H9 (cell line): ENCODE measurements at regions not wholly inside any gene's neighbourhood (a gene's known extent, or its start where the extent isn't known, plus 50 kb on each side); places are given as distances from the start of the nearest gene placed in this dataset.
"Not testable (repeated sequence)": the region's sequence is repeated elsewhere in the genome, so short reads cannot be mapped to it uniquely, and the experiment has no call there.

Source experiments
- DNase-seq: peaks from one replicate; pipeline ENCODE4 v3.0.0-alpha.2; 2017
- H2AFZ ChIP-seq: one replicate; pipeline ENCODE4 v1.6.1; 2013; ENCODE audit warnings: mild to moderate bottlenecking, low read length, control low read depth, moderate library complexity
- H2AK5ac ChIP-seq: 2 replicates; pipeline ENCODE4 v1.6.1; 2013; ENCODE audit warnings: low read length, control low read depth, mixed read lengths; ENCODE audit not compliant: insufficient read length
- H2BK120ac ChIP-seq: one replicate; pipeline ENCODE4 v1.6.1; 2013; ENCODE audit warnings: low read depth, mild to moderate bottlenecking, low read length, control low read depth, inconsistent platforms; ENCODE audit not compliant: poor library complexity, severe bottlenecking
- H2BK12ac ChIP-seq: 2 replicates; pipeline ENCODE4 v1.6.1; 2013; ENCODE audit warnings: low read length, control low read depth, mixed read lengths, low read depth; ENCODE audit not compliant: insufficient read length
- H2BK15ac ChIP-seq: 2 replicates; pipeline ENCODE4 v1.6.1; 2013; ENCODE audit warnings: low read depth, low read length, control low read depth
- H2BK20ac ChIP-seq: one replicate; pipeline ENCODE4 v1.6.1; 2013; ENCODE audit warnings: low read depth, mild to moderate bottlenecking, low read length, control low read depth, inconsistent platforms; ENCODE audit not compliant: poor library complexity, severe bottlenecking
- H2BK5ac ChIP-seq: 2 replicates; pipeline ENCODE4 v1.6.1; 2013; ENCODE audit warnings: low read length, control low read depth, mixed read lengths; ENCODE audit not compliant: insufficient read length
- H3K14ac ChIP-seq: 2 replicates; pipeline ENCODE4 v1.6.1; 2013; ENCODE audit warnings: low read length, control low read depth; ENCODE audit not compliant: insufficient read depth
- H3K18ac ChIP-seq: 2 replicates; pipeline ENCODE4 v1.6.1; 2013; ENCODE audit warnings: low read depth, mild to moderate bottlenecking, mixed read lengths, low read length, control low read depth; ENCODE audit not compliant: insufficient read length
- H3K23ac ChIP-seq: 2 replicates; pipeline ENCODE4 v1.6.1; 2013; ENCODE audit warnings: low read length, control low read depth, mixed read lengths, low read depth; ENCODE audit not compliant: insufficient read length
- H3K23me2 ChIP-seq: 2 replicates; pipeline ENCODE4 v1.6.1; 2013; ENCODE audit warnings: low read depth, mild to moderate bottlenecking, mixed read lengths, low read length, control low read depth; ENCODE audit not compliant: insufficient read length, poor library complexity, severe bottlenecking
- H3K27ac ChIP-seq: 2 replicates; pipeline ENCODE4 v1.5.1; 2013; ENCODE audit warnings: low read length, control low read depth, mixed read lengths, low read depth; ENCODE audit not compliant: insufficient read length
- H3K27me3 ChIP-seq: 2 replicates; pipeline ENCODE4 v1.6.1; 2013; ENCODE audit warnings: low read length, control low read depth, inconsistent platforms; ENCODE audit not compliant: insufficient read depth
- H3K4ac ChIP-seq: 2 replicates; pipeline ENCODE4 v1.6.1; 2013; ENCODE audit warnings: low read depth, mild to moderate bottlenecking, control low read depth, inconsistent platforms, low read length, moderate library complexity
- H3K4me1 ChIP-seq: 2 replicates; pipeline ENCODE4 v1.6.1; 2013; ENCODE audit warnings: low read length, control low read depth, inconsistent platforms; ENCODE audit not compliant: insufficient read depth
- H3K4me2 ChIP-seq: 2 replicates; pipeline ENCODE4 v1.6.1; 2013; ENCODE audit warnings: low read length, control low read depth, mixed read lengths; ENCODE audit not compliant: insufficient read length, insufficient read depth
- H3K56ac ChIP-seq: 2 replicates; pipeline ENCODE4 v1.6.1; 2013; ENCODE audit warnings: low read depth, mild to moderate bottlenecking, mixed read lengths, low read length, control low read depth; ENCODE audit not compliant: insufficient read length
- H3K79me1 ChIP-seq: 2 replicates; pipeline ENCODE4 v1.6.1; 2013; ENCODE audit warnings: low read depth, mild to moderate bottlenecking, moderate library complexity, low read length, control low read depth, inconsistent platforms; ENCODE audit not compliant: insufficient read depth, poor library complexity, severe bottlenecking
- H3K79me2 ChIP-seq: 2 replicates; pipeline ENCODE4 v1.6.1; 2013; ENCODE audit warnings: low read length, control low read depth, inconsistent platforms; ENCODE audit not compliant: insufficient read depth
- H3K9ac ChIP-seq: 2 replicates; pipeline ENCODE4 v1.6.1; 2013; ENCODE audit warnings: low read length, control low read depth, mixed read lengths; ENCODE audit not compliant: insufficient read length; ENCODE audit errors: extremely low read depth
- H3K9me3 ChIP-seq: one replicate; pipeline ENCODE4 v1.6.1; 2013; ENCODE audit warnings: low read depth, low read length, inconsistent platforms; ENCODE audit not compliant: control insufficient read depth
- H3T11ph ChIP-seq: one replicate; pipeline ENCODE4 v1.6.1; 2013; ENCODE audit warnings: mild to moderate bottlenecking, low read length, control low read depth, inconsistent platforms
- H4K20me1 ChIP-seq: one replicate; pipeline ENCODE4 v1.6.1; 2013; ENCODE audit not compliant: control insufficient read depth, insufficient read length, insufficient read depth
- H4K5ac ChIP-seq: 2 replicates; pipeline ENCODE4 v1.6.1; 2013; ENCODE audit warnings: low read depth, mild to moderate bottlenecking, mixed read lengths, low read length, control low read depth; ENCODE audit not compliant: insufficient read length
- H4K8ac ChIP-seq: replicated peaks from 2 replicates; pipeline ENCODE4 v1.6.1; 2013; ENCODE audit warnings: low read length, control low read depth, mixed read lengths, low read depth; ENCODE audit not compliant: insufficient read length
- H4K91ac ChIP-seq: 2 replicates; pipeline ENCODE4 v1.6.1; 2013; ENCODE audit warnings: low read depth, mild to moderate bottlenecking, moderate library complexity, mixed read lengths, low read length, control low read depth; ENCODE audit not compliant: insufficient read length
- H3K27ac Mint-ChIP-seq, 3 experiments: 2 replicates in 2 of 3; 3 replicates in 1 of 3; pipeline ENCODE4 v1.8.0; 2020 to 2021; ENCODE audit warnings: mixed read lengths in 3 of 3, mild to moderate bottlenecking in 1 of 3, moderate library complexity in 1 of 3
- H3K27me3 Mint-ChIP-seq: 2 replicates; pipeline ENCODE4 v1.8.0; 2021; ENCODE audit warnings: low read depth, mild to moderate bottlenecking, moderate library complexity, mixed read lengths
- H3K36me3 Mint-ChIP-seq, 3 experiments: 2 replicates in 2 of 3; 3 replicates in 1 of 3; pipeline ENCODE4 v1.8.0; 2020 to 2021; ENCODE audit warnings: low read depth in 3 of 3, mixed read lengths in 3 of 3; ENCODE audit not compliant: insufficient read depth in 1 of 3
- H3K4me1 Mint-ChIP-seq, 2 experiments: 2 replicates each; pipeline ENCODE4 v1.8.0; 2020; ENCODE audit warnings: mixed read lengths in 2 of 2
- H3K4me3 Mint-ChIP-seq, 2 experiments: 2 replicates in 1 of 2; 3 replicates in 1 of 2; pipeline ENCODE4 v1.8.0; 2020 to 2021; ENCODE audit warnings: mild to moderate bottlenecking in 2 of 2, mixed read lengths in 2 of 2, moderate library complexity in 1 of 2
- H3K9me3 Mint-ChIP-seq, 2 experiments: 2 replicates in 1 of 2; 3 replicates in 1 of 2; pipeline ENCODE4 v1.8.0; 2020; ENCODE audit warnings: mild to moderate bottlenecking in 2 of 2, mixed read lengths in 2 of 2, moderate library complexity in 1 of 2
- WGBS: extraction: QIAGEN DNeasy Blood & Tissue Kit; methylation state at CpG from one replicate; pipeline ENCODE4 v1.1.7; 2013; ENCODE audit warnings: missing lambda C conversion rate, low lambda C conversion rate, mixed read lengths; ENCODE audit not compliant: insufficient read length; ENCODE audit errors: extremely low coverage; 5-methylcytosine and 5-hydroxymethylcytosine counted together
- TF ChIP-seq, protein P1 (sequence below): fragments of 200-600 bp; sonication (generic); conservative IDR thresholded peaks from 3 replicates; pipeline ENCODE4 v1.8.0; 2021; ENCODE audit warnings: antibody characterized with exemption, mild to moderate bottlenecking

DNA sequence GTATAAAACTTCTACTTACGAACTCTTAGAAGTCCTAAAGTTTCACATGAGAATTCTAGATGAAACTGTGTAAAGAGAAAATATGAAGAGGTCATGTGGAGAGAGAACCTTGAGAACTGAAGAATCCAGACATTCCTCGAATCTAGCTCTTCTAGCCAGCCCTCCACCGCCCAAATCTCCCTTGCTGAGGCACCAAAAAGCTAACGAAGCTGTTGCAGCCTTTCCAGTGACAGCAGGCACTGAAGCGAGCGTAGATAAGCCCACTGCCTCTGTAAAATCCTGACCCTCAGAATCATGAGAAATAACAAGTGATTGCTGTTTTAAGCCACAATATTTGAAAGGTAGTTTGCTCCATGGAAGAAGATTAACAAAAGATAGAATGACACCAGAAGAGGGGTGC is 134.0 kb downstream of the GOLGA6L6 start:
- H2BK12ac ChIP-seq, result no peak overlapping the region
- H4K91ac ChIP-seq, result no peak overlapping the region
- H2AK5ac ChIP-seq, result no peak overlapping the region
- no peaks in the 10 kb centered on the region for H3K4me1 Mint-ChIP-seq
- no peaks in the 10 kb centered on the region for H3K27me3 Mint-ChIP-seq
- H3K23ac ChIP-seq, result no peak overlapping the region
- H3K9ac ChIP-seq, result no peak overlapping the region
- WGBS, result no CpG with 5 or more reads among the region's 6 CpGs
- H2BK20ac ChIP-seq, result no peak overlapping the region
- H3K56ac ChIP-seq, result no peak overlapping the region
- no peaks in the 10 kb centered on the region for H3K27me3 ChIP-seq
- H3K4me2 ChIP-seq, result no peak overlapping the region
- H2BK120ac ChIP-seq, result no peak overlapping the region
- H4K8ac ChIP-seq, result no peak overlapping the region
- no peak overlapping the region for H3K27ac ChIP-seq
- H3K79me2 ChIP-seq, result no peaks in the 10 kb centered on the region
- no peak overlapping the region for H2BK5ac ChIP-seq
- no peak overlapping the region for H2BK15ac ChIP-seq
- no peak overlapping the region for H4K5ac ChIP-seq
- no peak overlapping the region for H3K4ac ChIP-seq
- no peak overlapping the region for H3K4me3 Mint-ChIP-seq
- TF ChIP-seq, protein P1, sequence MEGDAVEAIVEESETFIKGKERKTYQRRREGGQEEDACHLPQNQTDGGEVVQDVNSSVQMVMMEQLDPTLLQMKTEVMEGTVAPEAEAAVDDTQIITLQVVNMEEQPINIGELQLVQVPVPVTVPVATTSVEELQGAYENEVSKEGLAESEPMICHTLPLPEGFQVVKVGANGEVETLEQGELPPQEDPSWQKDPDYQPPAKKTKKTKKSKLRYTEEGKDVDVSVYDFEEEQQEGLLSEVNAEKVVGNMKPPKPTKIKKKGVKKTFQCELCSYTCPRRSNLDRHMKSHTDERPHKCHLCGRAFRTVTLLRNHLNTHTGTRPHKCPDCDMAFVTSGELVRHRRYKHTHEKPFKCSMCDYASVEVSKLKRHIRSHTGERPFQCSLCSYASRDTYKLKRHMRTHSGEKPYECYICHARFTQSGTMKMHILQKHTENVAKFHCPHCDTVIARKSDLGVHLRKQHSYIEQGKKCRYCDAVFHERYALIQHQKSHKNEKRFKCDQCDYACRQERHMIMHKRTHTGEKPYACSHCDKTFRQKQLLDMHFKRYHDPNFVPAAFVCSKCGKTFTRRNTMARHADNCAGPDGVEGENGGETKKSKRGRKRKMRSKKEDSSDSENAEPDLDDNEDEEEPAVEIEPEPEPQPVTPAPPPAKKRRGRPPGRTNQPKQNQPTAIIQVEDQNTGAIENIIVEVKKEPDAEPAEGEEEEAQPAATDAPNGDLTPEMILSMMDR, result no peak
- H3K79me1 ChIP-seq, result no peaks in the 10 kb centered on the region
- H3K27ac Mint-ChIP-seq, result no peak overlapping the region
- H3K4me1 ChIP-seq, result no peaks in the 10 kb centered on the region
- no peak overlapping the region for H3K18ac ChIP-seq
- H3K14ac ChIP-seq, result no peak overlapping the region
- H3K9me3 Mint-ChIP-seq, result peaks cover 17 to 22% of the 10 kb centered on the region in 2 experiments
- peaks cover 72% of the 10 kb centered on the region for H3K9me3 ChIP-seq
- peaks cover 0 to 4% (median 3%) of the 10 kb centered on the region in 3 experiments; a peak in 4 of 7 replicates for H3K36me3 Mint-ChIP-seq
- H3T11ph ChIP-seq, result no peak overlapping the region
- no peak for DNase-seq
- no peaks in the 10 kb centered on the region for H3K23me2 ChIP-seq
- H4K20me1 ChIP-seq, result no peaks in the 10 kb centered on the region
- no peak overlapping the region for H2AFZ ChIP-seq

- not testable (repeated sequence) for H3K23me2 ChIP-seq, H2AFZ ChIP-seq, H3K4me3 Mint-ChIP-seq, H3K36me3 Mint-ChIP-seq, H3K79me2 ChIP-seq, H3K18ac ChIP-seq, H3K56ac ChIP-seq, H3K27ac ChIP-seq, H2BK20ac ChIP-seq, H3K4me1 ChIP-seq, H3K4me1 Mint-ChIP-seq, H3K4ac ChIP-seq, H3K79me1 ChIP-seq, H3K27me3 Mint-ChIP-seq, H2BK12ac ChIP-seq, H3K9ac ChIP-seq, H3K4me2 ChIP-seq, H2BK15ac ChIP-seq, H2BK5ac ChIP-seq, H4K20me1 ChIP-seq, H3K27me3 ChIP-seq, H4K91ac ChIP-seq, H4K5ac ChIP-seq, H4K8ac ChIP-seq, H2BK120ac ChIP-seq, H3K23ac ChIP-seq, H3K27ac Mint-ChIP-seq, H2AK5ac ChIP-seq, H3T11ph ChIP-seq, DNase-seq, H3K14ac ChIP-seq
- WGBS, result no CpG with 5 or more reads among the region's 1 CpG
- H3K9me3 ChIP-seq, result peaks cover 83% of the 10 kb centered on the region
- H3K9me3 Mint-ChIP-seq, result peaks cover 10 to 18% of the 10 kb centered on the region in 2 experiments
Observed at GRCh38 chr15:20404571-20404970, 137.0 kb downstream of the GOLGA6L6 start.
